ENCODE measurements at regions not wholly inside any gene's neighbourhood (a gene's known extent, or its start where the extent isn't known, plus 50 kb on each side); places are given as distances from the start of the nearest gene placed in this dataset.

DNA sequence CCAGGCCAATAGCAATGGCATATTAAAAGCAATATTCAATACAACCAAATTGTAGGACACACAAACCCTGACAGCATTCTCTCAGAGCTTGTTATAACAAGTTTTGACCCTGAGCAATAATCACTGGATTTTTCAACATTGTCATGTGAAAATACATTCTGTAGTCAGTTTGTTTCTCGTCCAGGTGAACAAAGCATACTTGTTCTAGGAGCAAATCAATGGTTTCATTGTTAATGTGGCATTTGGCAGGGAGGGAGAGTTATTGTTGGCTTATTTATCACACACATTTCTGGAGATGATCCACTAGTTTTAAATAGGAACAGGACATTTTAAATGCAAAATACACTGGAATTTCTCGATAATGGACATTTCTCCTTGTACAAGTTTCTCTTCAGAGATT, 69.9 kb upstream of the L3MBTL4 start:
- Histone ChIP-seq H3K9me3 (ENCODE audit: insufficient read depth in 2 of 2, low read depth in 1 of 2, low read length in 1 of 2) (no peaks in the 10 kb centered on the region), H3K27me3 (replicated peaks in 1 of 4; ENCODE audit: control insufficient read depth in 3 of 4, extremely low read depth in 1 of 4, insufficient read depth in 3 of 4, low read length in 3 of 4) (no peaks in the 10 kb centered on the region), H4K8ac (ENCODE audit: extremely low read depth, insufficient read depth, low read length) (no peak overlapping the region), H4K91ac (replicated peaks; ENCODE audit: insufficient read length, low read length) (no peak overlapping the region), H3K14ac (ENCODE audit: insufficient read length) (no peak overlapping the region), H3K36me3 (ENCODE audit: control insufficient read depth in 2 of 4, insufficient read depth in 4 of 4, low read length in 3 of 4) (no peaks in the 10 kb centered on the region), H3K4me1 (replicated peaks in 1 of 4; ENCODE audit: control insufficient read depth in 3 of 4, insufficient read depth in 4 of 4, low read length in 3 of 4) (peaks cover 7 to 19% (median 12%) of the 10 kb centered on the region in 4 experiments; a peak in 6 of 7 replicates), H4K5ac (ENCODE audit: insufficient read length, low read depth, low read length) (no peak overlapping the region), H3K79me1 (ENCODE audit: low read depth, low read length) (no peaks in the 10 kb centered on the region), H2AFZ (ENCODE audit: low read length) (no peak overlapping the region), H3K79me2 (ENCODE audit: control insufficient read depth in 1 of 2, insufficient read depth in 2 of 2, low read length in 2 of 2) (no peaks in the 10 kb centered on the region), H3K18ac (ENCODE audit: extremely low read depth, low read length) (no peak overlapping the region), H3K23ac (ENCODE audit: insufficient read length) (no peak overlapping the region), H2BK120ac (replicated peaks; ENCODE audit: low read depth, low read length) (no peak overlapping the region), H3K4ac (replicated peaks; ENCODE audit: insufficient read length, low read depth, low read length) (no peak overlapping the region), H3K23me2 (ENCODE audit: low read depth, low read length) (no peaks in the 10 kb centered on the region), H3K4me3 (ENCODE audit: extremely low read depth in 1 of 4, insufficient read depth in 2 of 4, low read depth in 3 of 4, low read length in 4 of 4) (no peak overlapping the region), H2BK5ac (ENCODE audit: low read depth, low read length) (no peak overlapping the region), H3K27ac (ENCODE audit: low read depth, low read length) (no peak overlapping the region), H2BK15ac (ENCODE audit: low read length) (no peak overlapping the region), H2AK5ac (ENCODE audit: low read depth, low read length) (no peak overlapping the region), H2BK12ac (ENCODE audit: low read depth, low read length) (no peak overlapping the region), H4K20me1 (replicated peaks in 1 of 2; ENCODE audit: control insufficient read depth in 1 of 2, insufficient read depth in 2 of 2, low read length in 2 of 2) (no peaks in the 10 kb centered on the region), H3K4me2 (ENCODE audit: insufficient read depth in 1 of 2, low read depth in 2 of 2, low read length in 2 of 2) (no peak overlapping the region), H2BK20ac (ENCODE audit: low read length) (no peak overlapping the region), H3K9ac (replicated peaks in 1 of 4; ENCODE audit: extremely low read depth in 1 of 4, low read depth in 3 of 4, low read length in 3 of 4) (no peak overlapping the region), H3K56ac (replicated peaks; ENCODE audit: insufficient read length, low read depth, low read length) (no peak overlapping the region)
- FAIRE-seq, result no peak
- DNase-seq (ENCODE audit: low read depth in 1 of 2, low spot score in 2 of 2), result no peak
- POLR2A ChIA-PET (ENCODE audit: partially characterized antibody), result no interaction called here
- CTCF ChIA-PET (ENCODE audit: partially characterized antibody), result interaction anchor here (1.2 kb wide), 1 partner anchor 616 kb away, joined by 3 read pairs; no protein-coding TSS in a partner anchor
- TF ChIP-seq CBX5 (IDR thresholded peaks at IDR 0.05; ENCODE audit: low read depth, low read length) (no peak), ASH2L (IDR thresholded peaks at IDR 0.05; ENCODE audit: low read length) (no peak), SRF (IDR thresholded peaks at IDR 0.05; ENCODE audit: low read depth, low read length) (no peak), CREB1 (IDR thresholded peaks at IDR 0.05) (no peak), SIX5 (IDR thresholded peaks at IDR 0.05; ENCODE audit: low read depth, low read length) (no peak), GTF2F1 (IDR thresholded peaks at IDR 0.05; ENCODE audit: borderline replicate concordance, low read depth, low read length) (no peak), RAD21 (IDR thresholded peaks at IDR 0.05 in 1 of 2, conservative IDR thresholded peaks at IDR 0.05 in 1 of 2; ENCODE audit: low read depth in 2 of 2, low read length in 2 of 2) (no peak), SUZ12 (IDR thresholded peaks at IDR 0.05; ENCODE audit: low read length) (no peak)
- TF ChIP-seq, protein P1, sequence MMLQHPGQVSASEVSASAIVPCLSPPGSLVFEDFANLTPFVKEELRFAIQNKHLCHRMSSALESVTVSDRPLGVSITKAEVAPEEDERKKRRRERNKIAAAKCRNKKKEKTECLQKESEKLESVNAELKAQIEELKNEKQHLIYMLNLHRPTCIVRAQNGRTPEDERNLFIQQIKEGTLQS (IDR thresholded peaks at IDR 0.05; ENCODE audit: insufficient read depth, low read depth, low read length), result no peak
- WGBS, 2 experiments (ENCODE audit: extremely low coverage in 1 of 2, insufficient coverage in 1 of 2, insufficient read length in 1 of 2, insufficient replicate concordance in 2 of 2, low coverage in 1 of 2, low lambda C conversion rate in 2 of 2, missing lambda C conversion rate in 1 of 2), result 77% methylated on average over 2 of the region's 2 CpGs; no CpG with 5 or more reads in 1 of the 2 experiments
